Ammon's horn (tissue), 1 donor: ENCODE measurements at regions not wholly inside any gene's neighbourhood (a gene's known extent, or its start where the extent isn't known, plus 50 kb on each side); places are given as distances from the start of the nearest gene placed in this dataset.

Experiments
- DNase-seq: peaks from one replicate; pipeline ENCODE4 v3.0.0-alpha.2; 2016; ENCODE audit warnings: low spot score

DNA sequence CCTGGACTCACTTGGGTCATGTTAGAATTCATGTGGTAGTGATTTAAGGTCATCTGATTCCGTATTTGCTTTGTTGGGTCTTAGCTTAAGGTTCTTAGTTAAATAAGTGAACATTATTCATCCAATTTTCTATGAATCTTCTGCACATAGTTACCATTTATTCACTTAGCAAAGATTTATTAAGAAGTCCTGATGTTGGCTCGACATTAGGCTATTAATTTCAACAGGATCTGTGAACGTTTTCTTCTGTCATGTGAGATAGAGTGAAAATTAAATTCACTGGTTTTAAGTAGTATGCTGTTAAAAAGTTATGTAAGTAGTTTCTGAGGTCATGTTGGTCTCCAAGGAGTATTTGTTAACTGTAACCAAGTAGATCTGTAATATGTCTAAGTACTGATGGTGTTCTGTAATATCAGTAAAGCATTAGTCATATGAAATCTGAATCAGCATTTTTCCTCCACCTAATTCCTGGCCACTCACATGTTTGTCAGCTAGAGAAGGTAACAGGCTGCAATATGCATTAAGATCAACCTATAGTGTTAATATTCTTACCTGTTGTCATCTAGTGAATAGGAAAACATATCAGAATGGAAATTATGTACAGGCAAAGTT is 155.6 kb downstream of the PCDH7 start:
- DNase-seq = no peak

GRCh38 chr4:30879855-30880598 is 159.9 kb downstream of the PCDH7 start:
- no peak for DNase-seq

- DNase-seq = no peak
Observed at GRCh38 chr4:30881985-30882384, 161.8 kb downstream of the PCDH7 start.

- no peak for DNase-seq
Observed at GRCh38 chr4:30882443-30882842, 162.3 kb downstream of the PCDH7 start.

GRCh38 chr4:30882995-30883675 is 163.0 kb downstream of the PCDH7 start:
- DNase-seq = no peak

GRCh38 chr4:30901461-30902451 is 181.6 kb downstream of the PCDH7 start:
- DNase-seq = no peak

DNA sequence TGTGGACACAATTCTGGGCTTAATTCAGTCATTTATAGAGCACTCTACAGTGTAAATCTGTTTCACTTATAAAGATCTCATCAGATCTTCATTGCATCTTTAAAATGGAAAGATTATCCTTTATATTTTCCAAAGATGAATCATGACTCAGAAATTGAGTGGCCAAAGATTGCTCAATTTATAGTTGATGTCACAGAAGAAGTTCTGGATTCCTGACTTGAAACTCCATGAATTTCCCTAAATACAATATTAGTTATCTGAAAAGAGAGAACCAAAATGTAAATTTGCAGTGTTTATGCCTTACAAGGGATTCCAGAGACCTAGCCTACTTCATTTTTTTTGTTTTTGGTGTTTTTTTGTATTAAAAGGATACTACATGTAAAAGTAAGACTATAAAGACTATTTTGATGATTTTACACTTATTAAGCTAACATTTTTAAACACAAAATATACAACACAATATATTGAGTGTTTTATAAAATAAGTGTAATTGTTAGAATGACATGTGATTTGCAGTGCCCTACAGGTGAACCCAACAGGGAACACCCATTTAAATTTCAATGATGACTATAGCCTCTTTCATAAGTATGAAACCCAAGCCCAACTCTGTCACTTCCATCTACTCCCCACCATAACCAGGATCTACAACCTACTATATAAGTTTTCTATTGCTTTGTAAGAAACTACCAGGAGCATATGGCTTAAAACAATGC is 183.5 kb downstream of the PCDH7 start:
- no peak for DNase-seq

DNA sequence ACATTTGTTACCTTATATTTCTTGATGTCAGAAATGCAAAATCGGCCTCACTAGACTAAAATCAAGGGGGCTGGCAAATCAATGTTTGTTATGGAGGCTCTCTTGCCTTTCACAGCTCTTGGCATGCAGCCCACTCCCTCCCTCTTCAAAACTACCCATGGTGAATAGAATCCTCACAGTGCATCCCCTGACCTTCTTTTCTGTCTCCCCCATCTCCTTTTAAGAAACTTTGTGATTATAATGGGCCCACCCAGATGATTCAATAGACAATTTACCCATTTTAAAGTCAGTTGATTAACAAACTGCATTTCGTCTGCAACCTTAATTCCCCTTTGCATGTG is 184.0 kb downstream of the PCDH7 start:
- DNase-seq = no peak

DNA sequence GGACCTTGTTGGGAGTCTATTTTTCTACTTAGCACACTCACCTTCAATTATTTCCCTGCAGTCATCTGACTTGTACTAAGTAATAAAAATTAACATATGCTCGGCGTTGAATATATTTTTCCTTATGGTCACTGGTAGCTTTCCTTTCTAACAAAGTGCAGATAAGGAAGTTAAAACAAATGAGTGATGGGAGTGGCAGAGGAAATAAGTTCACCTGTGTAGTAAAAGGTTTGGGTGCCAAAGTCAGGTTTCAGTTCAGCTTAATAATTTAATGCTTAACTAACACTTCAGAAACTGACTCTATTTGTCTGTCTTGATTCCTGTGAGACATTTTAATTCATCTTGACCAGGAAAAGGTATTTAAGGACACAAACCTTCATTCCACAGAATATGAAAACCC is 184.4 kb downstream of the PCDH7 start:
- no peak for DNase-seq

- no peak for DNase-seq
Observed at GRCh38 chr4:30912098-30912714, 192.0 kb downstream of the PCDH7 start.

DNA sequence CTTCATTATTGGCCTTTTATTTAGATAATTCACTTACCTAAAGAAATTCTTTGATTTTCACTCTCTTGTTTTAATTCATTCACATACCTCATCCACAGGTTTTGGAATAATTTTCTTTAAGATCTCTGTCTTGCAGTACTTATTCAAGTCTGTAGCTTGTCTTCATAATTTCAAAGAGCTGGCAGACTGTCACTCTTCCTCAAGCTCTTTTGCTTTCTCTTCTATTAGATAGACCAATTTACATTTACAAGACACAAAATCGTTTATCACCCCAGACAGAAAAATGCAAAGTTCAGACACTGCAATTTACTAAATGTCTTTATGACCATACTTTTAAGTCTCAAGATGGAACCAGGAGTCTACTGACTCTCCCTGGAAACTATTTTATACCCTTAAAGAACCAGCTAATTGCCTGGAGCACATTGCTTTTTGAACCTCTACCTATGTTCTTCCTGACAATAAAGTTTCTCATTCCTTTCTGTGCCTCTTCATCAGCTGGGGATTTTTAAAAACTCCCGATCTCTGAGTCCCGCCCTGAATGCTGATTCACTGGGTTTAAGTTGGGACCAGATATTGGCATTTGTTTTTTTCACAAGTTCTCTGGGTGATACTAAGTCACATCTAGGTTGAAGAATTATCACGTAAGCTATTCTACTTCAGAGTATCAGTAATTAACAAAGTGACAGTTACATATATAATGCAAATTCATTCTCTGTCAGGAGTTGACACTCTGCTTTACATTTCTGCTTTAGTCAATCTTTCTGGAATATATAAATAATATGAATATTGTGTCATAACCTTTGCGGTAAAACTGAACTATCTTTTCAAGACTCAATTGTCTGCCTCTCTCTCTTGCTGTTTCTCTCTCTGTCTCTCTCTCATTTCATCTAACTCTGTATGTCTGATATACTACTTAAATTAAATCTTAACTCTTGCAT is 196.4 kb downstream of the PCDH7 start:
- DNase-seq = no peak

- DNase-seq = no peak
Observed at GRCh38 chr4:30917946-30918345, 197.8 kb downstream of the PCDH7 start.

GRCh38 chr4:30919458-30919857 is 199.3 kb downstream of the PCDH7 start:
- no peak for DNase-seq

DNA sequence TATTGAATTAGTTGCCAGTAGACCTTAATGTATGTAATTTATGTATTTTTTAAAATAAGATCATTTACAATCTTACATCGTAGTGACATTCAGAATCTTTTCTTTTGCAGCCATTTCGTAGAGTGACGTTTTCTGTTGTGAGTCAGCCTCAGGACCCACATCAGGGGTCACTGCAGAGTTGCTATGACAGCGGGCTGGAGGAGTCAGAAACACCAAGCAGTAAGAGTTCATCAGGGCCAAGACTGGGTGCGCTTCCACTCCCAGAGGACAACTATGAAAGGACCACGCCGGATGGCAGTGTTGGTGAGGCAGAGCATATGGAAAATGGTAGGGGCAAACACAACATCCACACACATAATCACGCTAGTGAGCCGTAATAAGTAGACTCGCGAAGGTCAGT is 199.9 kb downstream of the PCDH7 start:
- no peak for DNase-seq

- DNase-seq = no peak
Observed at GRCh38 chr4:30922625-30923024, 202.5 kb downstream of the PCDH7 start.

GRCh38 chr4:30924495-30924894 is 204.3 kb downstream of the PCDH7 start:
- DNase-seq = no peak

DNA sequence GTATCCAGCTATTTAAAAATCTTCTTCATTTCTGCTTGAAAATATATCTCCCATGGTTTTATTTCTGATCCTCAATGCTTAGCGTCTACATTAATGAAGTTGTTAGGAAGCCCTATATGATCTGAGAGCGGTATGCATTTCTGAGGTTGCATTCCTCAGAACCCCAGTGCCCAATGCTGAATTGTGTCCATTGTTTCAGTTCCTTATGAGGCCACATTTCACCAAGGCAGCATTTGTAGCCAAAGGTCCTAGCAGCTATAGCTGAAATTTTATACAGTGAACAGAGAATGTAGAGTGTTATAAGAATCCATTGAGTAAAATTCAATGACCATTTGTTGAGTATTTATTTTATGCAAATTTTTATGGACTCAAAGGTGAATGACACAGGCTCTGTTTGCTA is 209.5 kb downstream of the PCDH7 start:
- no peak for DNase-seq

- DNase-seq = no peak
Observed at GRCh38 chr4:30930276-30930675, 210.1 kb downstream of the PCDH7 start.

- no peak for DNase-seq
Observed at GRCh38 chr4:30932581-30932980, 212.4 kb downstream of the PCDH7 start.

- no peak for DNase-seq
Observed at GRCh38 chr4:30939069-30939468, 218.9 kb downstream of the PCDH7 start.
